Embryonic facial prominence (tissue), 1 donor: ENCODE measurements at regions not wholly inside any gene's neighbourhood (a gene's known extent, or its start where the extent isn't known, plus 50 kb on each side); places are given as distances from the start of the nearest gene placed in this dataset.
"Not testable (repeated sequence)": the region's sequence is repeated elsewhere in the genome, so short reads cannot be mapped to it uniquely, and the experiment has no call there.

ENCODE experiments used
- DNase-seq: peaks from one replicate; pipeline ENCODE4 v3.0.0-alpha.2; 2016; ENCODE audit errors: extremely low spot score

DNA sequence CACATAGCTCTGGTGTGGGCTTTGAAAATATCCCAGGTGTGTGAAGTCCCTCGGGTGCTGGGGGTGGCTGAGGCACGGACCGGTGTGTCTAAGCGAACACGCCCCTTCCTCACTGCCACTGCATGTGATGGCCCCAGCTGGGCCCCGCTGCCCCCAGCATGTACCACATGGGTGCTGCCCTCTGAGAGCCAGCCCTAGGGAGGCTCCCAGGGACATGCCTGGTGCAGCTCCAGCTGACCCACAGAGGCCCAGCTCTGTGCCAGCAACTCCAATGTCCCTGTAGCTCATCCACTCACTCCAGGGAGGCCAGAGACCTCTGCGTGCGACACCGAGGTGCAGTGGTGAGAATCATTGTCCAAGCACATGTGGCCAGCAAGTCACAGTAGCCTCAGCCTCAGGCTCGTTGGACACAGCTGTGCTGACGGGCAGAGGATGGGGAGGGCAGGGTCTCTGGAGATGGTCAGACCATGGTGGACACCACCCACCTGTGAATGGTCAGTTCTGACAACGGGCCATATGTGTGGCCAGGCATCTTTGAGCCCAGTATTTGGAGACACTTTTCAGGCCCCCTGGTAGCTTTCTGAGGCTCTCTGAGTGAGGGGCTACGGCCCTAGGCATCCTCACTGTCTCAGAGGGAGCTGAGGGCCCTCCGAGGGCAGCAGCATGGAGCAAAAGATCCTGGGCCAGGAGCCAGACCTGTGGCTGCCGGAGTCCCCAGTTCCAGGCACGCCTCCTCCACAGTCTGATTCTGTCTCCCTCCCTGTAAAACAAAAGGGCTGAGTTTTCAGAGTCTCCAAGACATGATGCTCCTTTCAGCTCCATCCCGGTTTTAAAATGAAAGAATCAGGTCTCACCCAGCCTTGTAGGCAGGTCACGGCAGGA, 220.7 kb downstream of the NDUFA10 start:
- no peak for DNase-seq

DNA sequence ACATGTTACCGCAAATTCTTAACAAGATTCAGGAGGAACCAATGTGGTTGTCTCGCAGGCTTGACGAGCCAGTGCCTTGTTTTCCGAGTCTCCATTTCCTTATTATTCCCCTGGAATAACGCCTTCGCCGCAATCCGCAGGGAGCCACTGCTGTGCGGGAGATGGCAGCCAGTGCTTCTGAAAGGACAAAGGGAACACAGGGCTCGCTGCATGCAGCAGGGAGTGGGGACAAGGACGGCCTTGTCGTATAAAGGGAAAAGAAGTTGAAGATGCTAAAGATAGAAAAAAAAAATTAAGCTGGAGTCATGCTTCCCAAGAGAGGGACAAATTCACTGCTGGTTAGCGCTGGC, 221.4 kb downstream of the NDUFA10 start:
- DNase-seq, result no peak

DNA sequence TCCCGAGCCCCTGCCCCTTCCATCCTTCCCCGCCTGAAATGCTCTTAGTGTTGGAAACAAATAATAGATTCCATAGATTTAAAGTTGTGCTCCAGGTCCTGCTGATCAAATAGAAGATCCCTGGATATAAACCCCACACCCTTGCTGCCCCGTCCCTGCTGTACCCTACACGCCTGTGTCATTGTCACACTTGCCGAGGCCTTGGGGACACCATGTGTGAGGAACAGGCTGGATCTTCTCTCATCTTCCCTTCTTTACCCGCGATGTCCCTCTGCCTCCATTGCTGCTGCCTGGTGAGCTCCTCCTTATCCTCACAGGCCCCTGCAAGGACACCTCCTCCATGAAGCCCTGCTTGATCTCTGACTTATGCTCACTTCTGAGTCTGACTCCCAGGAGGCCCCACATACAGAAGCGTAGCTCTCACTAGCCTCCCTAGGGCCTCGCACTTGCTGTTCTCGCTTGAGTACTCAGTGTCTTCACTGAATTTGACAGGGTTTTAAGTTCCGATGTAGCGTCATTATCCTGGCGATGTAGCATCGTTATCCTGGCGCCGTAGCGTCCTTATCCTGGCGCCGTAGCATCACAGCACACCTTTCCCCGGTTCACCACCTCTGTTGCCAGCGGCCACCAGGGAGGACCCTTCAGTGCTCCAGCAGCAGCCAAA, 221.9 kb downstream of the NDUFA10 start:
- DNase-seq, result no peak

DNA sequence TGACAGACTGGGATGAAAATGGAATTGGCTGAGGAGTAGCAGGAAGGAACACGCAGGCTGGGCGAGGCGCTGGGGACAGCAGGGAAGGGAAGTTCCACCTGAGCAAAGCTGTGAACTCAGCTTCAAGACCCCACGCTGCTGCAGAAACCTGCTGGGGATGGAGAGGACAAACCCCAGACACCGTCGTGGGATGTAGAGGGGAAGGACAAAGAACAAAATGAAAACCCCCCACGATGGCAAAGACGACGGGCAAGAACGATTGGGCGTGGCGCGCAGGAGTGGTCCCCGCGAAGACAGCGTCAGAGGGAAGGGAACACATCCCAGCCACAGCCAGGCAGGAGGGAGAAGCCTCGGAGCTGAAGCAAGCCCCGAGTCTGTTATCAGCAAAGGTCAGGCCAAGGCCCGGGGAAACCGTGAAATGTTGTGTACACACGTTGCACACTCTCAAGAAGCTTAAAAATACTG, 222.9 kb downstream of the NDUFA10 start:
- DNase-seq, result no peak

DNA sequence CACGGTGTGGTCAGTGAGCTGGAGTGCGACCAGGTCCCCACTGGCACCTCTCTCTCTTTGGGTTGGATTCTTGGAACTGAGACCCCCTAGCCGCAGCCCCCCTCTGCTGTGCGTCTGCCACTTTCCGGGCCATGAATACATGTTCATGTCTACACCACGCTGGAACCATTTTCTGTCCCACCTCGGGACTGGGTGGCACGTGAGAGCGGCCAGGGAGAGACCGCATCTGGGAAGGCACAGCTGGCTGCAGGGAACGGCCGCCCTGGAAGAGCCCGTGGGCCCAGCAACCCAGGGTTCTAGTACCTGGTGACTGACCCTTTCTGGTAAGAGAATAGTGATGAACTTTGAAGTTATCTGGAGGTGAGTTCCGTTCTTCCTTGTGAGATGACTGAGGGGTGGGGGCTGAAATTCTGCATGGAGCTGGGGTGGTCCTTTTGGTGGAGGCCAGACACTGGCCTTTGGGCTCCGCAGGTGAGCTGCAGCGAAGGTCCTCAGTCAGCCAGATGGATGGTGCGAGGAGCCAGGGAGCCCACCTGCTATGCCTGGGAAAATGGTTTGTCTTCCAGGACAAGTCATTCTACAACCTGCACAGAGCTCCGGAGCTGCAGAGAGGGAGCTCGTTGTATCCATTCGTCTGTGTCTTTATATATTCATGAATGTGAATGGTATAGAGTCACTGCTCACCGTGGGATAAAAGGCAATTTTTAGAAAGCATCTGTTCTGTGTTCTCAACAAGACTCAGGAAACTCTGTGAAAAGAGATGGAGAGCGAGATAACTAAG, 223.5 kb downstream of the NDUFA10 start:
- DNase-seq, result no peak

DNA sequence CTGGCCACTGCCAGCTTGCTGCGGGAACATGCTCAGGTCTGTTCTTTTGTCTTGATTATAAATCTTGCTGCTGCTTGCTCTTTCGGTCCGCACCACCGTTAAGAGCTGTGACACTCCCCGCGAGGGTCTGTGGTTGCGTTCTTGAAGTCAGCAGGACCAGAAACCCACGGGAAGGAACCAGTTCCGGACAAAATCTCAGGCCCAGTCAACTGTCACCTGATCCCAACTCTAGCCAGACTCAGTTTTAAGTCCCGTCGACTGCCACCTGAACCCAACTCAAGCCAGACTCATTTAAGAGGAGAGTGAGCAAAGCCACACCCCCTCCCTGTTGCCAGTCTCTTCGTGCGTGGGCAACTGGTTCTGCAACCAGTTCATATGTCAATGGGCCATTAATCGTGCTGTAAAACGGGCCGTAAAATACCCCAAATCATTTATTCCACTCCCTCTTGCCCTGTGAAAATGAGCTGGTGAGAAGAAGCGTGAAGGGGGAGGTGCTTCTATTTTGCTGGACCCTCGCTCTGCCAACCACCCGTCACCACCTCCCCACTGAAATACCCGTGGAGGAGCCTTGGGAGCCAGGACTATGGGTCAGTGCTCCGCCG, 224.3 kb downstream of the NDUFA10 start:
- DNase-seq, result no peak

DNA sequence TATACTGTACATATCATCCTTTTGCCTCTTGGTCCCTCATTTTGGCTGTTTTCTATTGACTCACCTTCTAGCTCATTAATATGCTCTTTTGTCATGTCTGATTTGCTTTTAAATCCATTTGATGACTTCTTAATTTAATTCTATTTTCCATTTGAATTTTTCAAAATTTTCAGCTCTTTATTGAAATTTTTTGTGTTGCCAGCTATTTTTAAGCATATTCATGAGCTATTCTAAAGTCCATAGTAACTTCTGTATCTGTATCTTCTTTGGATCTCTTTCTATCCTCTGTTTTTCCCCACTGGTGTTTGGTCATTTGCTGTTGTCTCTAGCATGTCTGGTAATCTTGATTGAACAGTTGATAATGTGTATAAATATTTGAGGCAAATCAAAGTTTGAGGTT, 227.8 kb downstream of the NDUFA10 start:
- DNase-seq, result no peak

DNA sequence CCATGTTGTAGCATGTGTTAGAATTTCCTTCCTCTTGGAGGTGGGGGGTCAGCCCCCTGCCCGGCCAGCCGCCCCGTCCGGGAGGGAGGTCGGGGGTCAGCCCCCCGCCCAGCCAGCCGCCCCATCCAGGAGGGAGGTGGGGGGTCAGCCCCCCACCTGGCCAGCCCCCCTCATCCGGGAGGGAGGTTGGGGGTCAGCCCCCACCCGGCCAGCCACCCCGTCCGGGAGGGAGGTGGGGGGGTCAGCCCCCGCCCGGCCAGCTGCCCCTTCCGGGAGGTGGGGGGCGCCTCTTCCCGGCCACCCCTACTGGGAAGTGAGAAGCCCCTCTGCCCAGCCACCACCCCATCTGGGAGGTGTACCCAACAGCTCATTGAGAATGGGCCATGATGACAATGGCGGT, 229.4 kb downstream of the NDUFA10 start:
- not testable (repeated sequence) for DNase-seq

DNA sequence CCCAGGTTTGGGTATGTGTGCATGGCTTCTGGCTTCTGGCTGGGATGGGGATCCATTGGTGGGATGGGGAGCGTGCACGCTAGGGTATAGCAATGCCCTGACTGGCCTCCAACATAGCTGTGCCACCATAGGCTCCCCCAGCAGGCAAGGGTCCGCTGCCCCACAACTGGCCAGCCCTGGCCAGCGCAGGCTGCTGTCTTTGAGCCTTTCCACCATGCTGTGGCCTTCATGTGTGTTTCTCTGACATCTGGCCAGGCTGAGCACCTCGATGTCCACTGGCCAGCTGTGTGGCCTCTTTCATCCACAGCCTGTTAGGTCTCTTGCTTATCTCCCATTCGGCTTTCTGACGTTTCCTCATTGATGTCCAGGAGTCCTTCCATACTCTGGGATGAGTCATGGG, 231.3 kb downstream of the NDUFA10 start:
- DNase-seq, result no peak

DNA sequence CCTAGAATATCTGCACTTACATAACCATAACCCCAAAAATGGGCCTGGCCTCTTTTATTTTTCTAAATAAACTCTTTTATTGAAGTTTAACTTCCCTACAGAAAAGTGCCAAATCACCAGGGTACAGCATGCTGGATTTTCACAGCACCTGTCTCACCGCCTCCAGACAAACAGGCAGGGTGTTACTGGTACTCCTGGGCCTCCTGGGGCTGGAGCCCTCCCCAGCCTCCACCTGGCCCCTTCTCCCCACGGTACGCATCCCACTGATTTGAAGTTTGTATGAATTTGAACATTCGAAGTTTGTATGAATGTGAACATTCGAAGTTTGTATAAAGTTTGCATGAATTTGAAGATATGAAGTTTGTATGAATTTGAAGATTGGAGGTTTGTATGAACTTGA, 232.1 kb downstream of the NDUFA10 start:
- DNase-seq, result no peak

DNA sequence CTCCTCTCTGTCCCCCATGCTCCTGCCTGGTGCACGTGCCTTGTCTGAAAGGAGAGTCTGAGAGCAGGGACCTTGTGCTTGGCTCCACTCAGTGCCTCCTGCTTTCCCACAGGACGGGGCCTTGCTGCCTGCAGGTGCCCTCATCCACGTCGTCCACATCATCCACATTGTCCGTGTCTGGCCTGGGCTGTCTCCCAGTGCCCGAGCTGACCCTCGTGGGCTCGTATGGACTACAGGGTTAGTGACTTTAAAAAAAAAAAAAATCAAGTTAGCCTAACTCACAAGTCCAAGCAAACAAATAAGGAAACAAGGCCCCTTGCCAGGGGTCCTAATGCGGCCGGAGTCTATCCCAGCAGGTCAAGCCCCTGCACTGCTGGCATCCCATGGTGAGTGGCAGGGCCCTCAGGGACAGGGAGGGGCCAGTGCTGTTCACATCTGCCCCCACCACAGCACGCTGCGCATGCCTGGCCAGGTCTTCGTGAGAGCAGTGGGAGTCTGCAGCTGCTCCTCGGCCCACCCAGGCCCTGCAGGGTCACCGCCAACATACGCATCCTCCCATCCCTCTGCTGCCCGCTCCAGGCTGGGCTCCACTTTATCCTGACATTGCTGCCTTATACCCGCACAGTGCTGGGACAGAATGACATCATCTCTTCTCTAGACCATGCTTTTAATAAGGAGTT, 232.6 kb downstream of the NDUFA10 start:
- no peak for DNase-seq

DNA sequence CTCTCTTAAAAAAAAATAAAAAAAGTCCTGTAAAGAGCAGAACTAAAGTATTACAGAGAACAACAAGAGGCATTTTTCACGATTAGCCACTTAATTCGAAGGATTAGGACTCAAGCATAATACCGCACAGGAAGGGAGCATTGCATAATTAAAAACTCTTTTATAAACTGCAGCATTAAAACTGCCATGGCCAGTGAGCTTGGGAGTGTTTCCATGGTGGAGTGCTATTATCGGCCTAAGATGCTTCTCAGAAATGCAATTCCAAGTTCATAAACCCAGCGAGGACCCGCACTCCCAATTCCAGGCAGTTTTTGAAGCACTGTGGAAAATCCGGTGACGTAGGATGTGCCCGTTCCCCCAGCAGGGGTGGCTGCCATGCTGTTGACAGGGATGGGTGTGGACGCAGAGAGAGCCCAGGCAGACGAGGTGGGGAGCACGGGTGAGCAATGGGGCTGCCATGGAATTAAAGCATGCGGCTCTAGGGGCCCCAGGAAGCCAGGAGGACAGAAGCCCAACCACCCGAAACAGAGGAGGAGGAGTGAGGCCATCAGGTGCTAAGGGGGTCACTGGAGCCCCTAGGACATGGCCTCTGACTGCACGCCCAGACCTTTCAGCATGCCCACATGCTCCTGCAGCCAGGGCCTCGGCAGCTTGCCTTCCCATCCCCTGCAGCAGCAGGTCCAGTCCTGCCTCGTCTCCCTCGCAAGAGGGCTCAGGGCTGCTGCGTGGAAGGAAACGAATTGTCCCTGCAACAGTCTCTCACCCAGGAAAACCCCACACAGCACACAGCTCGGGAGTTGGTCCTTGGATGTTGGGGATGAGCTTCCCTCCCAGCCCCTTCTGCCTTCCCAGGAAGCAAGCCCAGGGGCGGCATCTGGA, 233.4 kb downstream of the NDUFA10 start:
- DNase-seq, result no peak

DNA sequence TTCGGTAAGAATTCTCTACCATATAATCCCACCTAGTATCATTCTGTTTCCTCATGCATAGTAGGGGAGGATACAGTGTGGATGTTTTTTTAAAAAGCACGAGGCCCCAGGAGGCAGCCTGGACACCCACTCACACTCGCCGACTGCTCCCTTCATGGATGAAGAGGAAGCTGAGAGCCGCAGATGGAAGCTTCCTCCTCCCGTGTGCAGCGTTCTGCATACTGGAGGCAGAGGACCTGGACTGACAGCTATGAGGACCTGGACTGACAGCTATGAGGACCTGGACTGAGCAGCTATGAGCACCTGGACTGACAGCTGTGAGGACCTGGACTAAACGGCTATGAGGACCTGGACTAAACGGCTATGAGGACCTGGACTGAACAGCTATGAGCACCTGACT, 234.4 kb downstream of the NDUFA10 start:
- no peak for DNase-seq

DNA sequence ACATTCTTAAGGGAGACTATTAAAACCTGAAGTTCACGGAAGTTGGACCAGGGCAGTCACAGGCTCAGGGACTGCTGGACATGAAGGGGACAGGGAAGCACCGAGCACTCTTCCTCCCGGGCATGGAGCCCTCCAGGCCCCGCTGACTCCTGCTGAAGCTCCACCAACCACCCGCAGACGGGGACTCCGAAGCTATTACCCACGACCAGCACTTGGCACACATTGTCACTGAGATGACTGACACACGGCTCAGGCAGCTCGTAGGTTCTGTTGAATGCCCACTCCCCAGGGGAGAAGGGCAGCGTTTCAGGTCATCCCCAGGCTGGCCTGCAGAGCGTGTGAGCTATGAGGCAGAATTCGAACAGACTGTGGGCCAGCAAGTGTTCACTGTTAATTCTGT, 234.8 kb downstream of the NDUFA10 start:
- no peak for DNase-seq

DNA sequence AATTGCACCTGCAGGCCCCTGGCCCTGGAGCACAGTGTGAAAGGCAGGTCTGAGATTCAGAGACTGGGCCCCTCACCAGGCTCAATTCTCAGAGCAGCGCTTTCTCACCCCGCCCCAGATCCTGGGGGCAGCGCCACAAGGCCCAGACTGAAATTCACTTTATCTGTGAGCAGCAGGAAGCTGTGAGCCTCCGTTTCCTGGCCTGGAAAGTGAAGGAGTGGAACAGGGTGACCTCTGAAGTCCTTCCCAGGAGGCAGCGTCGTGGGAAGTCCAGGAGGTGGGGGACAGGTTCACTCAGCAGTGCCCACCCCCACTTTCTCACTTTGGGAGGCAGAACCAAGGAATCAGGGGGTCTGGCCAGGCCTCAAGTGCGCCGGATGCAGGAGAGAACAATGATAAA, 235.4 kb downstream of the NDUFA10 start:
- DNase-seq, result no peak

DNA sequence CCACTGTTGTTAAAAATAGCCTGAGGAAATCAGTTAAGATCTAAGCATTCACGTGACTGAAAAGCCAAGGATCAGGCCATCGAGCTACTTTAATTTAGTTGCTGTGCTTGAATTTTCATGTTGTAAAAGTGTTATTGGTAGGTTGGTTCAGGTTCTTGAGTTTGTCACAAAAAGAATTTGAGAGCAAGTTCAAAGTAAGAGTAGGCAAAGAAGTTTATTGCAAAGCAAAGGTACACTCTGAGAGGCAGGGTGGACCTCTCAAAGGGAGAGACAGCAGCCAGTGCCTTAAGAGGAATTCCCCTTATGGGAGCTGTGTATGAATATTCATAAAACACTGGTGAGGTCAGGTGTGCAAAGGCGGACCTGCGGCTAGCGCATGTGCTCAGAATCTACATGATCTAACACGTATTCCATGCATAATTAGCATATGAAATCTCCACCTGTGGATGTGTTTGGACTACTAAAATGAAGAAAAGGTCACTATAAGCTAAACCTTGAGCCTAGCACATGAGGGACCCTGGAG, 236.5 kb downstream of the NDUFA10 start:
- no peak for DNase-seq

DNA sequence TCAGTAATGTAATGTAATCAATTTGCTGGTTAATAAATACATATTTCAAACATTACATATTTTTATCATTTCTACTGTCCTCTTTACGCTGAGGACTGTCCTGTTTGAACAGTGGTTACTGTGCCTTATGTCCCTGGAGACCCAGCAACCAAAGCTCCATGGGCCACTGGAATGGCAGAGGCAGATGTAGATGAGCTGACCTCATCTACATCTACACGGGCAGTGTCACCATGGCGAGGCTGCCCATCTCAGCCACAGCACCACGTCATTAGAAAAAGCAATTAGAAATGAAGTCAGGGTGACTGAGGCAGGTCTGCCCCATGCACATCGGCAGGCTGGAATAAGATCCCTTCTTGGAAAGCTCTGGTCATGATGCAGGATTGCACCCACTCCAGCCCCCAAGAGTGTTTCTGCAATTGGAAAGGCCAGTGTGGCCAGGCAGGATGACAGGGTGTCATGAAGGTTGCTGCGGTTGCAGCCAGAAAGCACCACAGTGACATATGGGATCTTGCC, 237.5 kb downstream of the NDUFA10 start:
- no peak for DNase-seq

DNA sequence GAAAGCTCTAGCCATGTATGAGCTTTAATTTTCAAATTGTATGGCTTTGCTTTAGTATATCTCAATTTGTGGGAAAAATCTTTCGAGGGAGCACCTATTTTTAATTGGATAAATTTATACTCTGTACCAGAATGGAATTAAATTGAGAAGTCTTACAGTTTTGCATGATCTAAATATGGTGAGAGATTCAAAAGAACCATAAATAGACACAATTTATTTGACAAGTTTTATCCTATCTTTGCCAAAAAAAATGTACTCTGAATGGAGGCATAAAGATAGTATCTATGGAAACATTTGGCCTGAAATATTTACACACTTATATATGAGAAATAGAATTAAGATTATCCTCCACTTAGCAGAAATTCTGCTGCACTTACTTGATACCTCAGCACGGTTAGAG, 238.4 kb downstream of the NDUFA10 start:
- DNase-seq, result no peak

DNA sequence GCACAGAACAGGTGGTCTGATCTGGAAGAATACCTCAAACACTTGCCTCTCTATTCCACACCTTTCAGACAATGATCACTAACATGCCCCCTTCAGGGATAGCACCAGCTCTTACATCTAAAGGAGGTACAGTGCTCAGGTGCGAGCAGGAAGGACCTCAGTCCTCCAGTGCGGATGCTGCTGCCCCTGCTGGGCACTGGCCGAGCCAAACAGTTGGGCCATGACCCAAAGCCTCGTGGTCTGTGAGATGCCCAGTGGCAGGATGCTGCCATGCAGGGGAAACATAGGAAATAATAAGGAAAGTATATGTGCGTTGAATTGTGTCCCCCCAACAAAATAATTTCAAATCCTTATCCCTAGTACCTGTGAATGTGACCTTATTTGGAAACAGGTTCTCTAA, 243.7 kb downstream of the NDUFA10 start:
- DNase-seq, result no peak
